HCEC 1CT (cell line): ENCODE measurements at regions not wholly inside any gene's neighbourhood (a gene's known extent, or its start where the extent isn't known, plus 50 kb on each side); places are given as distances from the start of the nearest gene placed in this dataset.
"Not testable (repeated sequence)": the region's sequence is repeated elsewhere in the genome, so short reads cannot be mapped to it uniquely, and the experiment has no call there.

Experiments used
- DNase-seq: peaks from one replicate; pipeline ENCODE4 v3.0.0-alpha.2; 2017

DNA sequence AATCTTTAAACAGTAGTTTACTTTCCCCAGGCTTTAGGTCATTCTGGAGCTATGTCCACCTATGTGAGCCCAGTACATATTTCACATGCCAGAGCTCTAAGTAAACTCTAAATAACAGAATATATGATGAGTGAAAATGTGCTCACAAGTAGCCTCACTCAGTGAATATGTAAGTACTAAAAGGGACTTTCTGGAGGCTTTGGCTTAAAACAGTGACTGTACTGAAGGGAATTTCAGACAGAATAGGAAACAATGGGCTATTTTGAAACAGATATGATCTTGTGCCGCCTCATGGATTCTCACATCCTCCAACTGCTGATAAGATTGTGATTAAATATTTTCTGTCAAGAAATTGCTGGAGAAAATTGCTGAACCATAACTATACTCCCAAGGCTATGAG, 747.9 kb downstream of the SOCS6 start:
- DNase-seq: no peak

DNA sequence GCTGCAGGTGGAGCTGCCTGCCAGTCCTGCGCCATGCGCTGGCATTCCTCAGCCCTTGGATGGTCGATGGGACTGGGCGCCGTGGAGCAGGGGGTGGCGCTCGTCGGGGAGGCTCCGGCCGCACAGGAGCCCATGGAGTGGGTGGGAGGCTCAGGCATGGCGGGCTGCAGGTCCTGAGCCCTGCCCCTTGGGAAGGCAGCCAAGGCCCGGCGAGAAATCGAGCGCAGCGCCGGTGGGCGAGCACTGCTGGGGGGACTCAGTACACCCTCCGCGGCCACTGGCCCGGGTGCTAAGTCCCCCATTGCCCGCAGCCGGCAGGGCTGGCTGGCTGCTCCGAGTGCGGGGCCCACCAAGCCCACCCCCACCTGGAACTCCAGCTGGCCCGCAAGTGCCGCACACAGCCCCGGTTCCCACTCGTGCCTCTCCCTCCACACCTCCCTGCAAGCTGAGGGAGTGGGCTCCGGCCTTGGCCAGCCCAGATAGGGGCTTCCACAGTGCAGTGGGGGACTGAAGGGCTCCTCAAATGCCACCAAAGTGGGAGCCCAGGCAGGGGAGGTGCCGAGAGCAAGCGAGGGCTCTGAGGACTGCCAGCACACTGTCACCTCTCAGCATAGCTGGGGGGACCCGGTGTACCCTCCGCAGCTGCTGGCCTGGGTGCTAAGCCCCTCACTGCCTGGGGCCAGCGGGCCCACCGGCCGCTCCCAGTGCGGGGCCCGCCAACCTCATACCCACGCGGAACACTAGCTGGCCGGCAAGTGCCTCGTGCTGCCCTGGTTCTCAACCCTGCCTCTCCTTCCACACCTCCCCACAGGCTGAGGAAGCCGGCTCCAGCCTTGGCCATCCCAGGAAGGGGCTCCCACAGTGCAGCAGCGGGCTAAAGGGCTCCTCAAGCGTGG, 742.7 kb downstream of the SOCS6 start:
- DNase-seq: not testable (repeated sequence)

DNA sequence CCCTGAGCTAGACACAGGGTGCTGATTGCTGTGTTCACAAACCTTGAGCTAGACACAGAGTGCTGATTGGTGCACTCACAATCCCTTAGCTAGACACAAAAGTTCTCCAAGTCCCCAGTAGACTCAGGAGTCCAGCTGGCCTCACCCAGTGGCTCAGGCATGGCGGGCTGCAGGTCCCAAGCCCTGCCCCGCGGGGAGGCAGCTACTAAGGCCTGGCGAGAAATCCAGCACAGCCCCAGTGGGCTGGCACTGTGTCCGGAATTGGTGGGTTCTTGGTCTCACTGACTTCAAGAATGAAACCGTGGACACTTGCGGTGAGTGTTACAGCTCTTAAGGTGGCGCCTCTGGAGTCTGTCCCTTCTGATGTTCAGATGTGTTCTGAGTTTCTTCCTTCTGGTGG, 741.2 kb downstream of the SOCS6 start:
- DNase-seq: not testable (repeated sequence)

DNA sequence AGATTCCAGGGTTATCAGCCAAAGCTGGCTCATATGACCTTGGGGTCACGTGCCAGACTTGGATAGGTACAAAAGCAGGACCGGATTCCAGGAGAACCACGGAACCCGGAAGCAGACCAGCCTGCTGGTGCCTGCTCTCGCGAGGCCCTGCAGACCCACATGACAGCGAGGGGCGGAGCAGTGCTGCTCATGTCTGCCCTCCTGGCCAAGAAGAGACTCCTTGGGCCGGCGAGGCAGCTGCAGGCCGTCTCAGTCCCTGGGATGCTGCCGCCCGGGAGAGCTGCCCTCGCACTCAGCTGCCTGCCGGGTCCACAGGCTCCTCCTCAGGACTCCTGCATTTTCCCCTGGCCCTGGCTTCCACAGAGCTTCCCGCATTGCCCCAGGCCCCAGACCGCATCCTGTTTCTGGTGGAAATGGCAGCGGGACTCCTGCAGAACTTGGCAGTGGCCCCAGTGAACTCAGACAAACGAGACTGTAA, 739.5 kb downstream of the SOCS6 start:
- DNase-seq: no peak

DNA sequence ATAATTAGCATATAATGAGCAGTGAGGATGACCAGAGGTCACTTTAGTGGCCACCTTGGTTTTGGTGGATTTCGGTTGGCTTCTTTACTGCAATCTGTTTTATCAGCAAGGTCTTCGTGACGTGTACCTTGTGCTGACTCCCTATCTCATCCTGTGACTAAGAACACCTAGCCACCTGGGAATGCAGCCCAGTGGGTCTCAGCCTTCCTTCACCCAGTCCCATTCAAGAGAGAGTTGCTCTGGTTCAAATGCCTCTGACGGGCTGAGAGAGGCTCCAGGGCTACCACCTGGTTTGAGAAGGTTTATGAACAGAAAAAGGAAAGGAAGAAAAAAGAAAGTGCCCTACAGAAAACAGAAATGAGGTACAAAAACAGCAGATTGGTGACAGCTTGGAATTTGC, 738.7 kb downstream of the SOCS6 start:
- DNase-seq: no peak

DNA sequence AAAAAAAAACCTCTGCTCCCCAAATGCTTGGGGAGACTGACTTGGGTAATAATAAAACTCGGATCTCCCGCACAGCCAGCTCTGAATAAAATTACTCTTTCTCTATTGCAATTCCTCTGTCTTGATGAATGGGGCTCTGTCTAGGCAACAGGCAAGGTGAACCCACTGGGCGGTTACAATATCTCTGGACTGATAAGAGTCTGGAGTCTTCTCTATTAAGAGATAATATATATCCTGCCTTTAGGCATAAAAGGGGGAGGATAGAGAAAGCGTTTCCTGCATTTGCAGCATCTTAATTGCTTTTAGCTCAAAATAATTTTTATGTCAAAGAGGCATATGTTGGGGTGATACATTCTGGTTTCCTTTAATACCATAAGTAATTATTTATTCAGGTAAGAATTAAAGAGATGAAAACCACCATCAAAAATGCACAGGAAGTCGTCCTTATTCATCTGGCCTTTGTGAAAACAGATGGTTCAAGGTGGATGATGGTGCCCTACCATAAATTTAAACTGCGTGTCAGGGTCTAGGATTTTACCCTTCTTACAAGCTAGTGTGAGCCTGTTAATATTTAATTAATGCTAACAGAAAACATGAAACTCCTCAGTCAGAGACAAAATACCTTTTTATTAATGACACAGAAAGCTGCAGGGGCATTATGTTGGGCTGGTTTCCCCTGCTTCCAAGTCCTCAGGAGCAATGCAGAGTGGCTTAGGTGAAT, 736.8 kb downstream of the SOCS6 start:
- DNase-seq: no peak

DNA sequence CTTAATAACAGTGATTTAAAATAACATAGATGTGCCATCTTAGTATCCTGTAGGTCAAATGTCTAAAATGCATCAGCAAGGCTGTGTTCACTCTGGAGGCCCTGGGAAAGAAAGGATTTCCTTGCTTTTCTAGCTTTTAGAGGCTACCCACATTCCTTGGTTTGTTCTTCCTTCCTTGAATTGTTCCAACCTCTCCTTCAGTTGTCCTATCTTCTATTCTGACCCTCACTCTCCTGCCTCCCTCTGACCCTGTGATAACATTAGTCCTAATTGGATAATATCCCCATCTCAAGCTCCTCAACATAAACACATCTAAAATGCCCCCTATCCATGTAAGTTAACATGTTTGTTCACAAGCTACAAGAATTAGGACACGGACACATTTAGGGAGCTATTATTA, 733.5 kb downstream of the SOCS6 start:
- no peak for DNase-seq

DNA sequence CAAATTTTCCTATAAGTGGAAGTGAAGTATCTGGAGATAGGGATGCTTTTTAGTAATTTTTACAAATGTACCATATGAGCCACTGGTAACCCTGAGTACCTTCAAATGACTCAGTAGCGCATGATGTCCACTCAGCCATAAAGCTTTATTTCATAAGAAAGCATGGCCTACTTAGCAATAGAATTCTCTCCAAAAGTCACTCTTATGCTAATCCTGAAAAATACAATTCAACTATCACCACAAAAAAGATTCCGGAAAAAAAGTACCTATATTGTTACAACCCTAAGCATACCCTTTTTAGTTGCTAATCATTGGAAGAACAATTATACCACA, 732.2 kb downstream of the SOCS6 start:
- DNase-seq: no peak

DNA sequence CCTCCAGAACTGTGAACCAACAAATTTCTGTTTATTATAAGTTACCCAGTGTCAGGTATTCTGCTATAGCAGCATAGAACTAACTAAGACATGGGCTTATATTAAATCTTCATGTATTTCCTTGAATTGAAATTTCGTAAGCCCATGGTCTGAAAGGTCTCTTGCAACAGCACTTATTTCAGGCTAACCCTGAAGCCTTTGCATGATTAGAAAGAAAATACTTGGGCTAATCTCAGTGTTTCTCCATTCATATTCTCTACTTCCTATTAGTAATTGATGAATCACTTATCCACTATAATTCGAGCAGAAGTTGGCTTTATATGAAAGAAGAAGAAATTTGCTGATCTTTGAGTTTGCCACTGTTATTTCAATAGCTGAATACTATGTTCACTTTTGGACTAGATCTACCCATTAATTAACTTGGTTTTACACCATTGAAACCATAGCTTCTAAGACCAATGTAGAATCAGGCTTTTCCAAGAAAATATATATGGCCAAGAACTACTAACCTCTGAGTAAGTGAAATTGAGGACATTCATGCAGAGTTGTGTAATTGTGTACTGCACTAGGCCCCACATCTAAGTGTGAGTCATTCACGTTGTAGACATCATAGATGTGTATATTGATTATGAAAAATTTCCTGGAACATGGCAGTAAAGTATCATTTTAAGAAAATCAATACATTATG, 731.6 kb downstream of the SOCS6 start:
- no peak for DNase-seq

DNA sequence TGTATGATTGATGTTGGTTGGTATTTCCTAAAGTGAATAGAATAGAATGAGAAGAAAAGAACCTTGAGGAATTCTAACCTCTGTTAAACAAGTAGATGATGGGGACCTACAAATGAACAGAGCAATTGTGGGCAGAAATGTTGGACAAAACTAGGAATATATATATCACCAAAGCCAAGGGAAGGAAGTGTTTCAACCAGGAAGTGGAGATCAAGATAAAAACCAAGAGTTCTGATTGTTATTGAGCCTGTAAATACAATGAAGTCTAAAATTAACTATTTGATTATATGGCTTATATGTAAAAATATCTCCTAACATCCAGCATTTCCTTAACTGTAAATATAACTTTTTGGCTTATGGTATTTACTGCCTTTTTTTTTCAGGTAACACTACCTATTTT, 730.0 kb downstream of the SOCS6 start:
- no peak for DNase-seq

DNA sequence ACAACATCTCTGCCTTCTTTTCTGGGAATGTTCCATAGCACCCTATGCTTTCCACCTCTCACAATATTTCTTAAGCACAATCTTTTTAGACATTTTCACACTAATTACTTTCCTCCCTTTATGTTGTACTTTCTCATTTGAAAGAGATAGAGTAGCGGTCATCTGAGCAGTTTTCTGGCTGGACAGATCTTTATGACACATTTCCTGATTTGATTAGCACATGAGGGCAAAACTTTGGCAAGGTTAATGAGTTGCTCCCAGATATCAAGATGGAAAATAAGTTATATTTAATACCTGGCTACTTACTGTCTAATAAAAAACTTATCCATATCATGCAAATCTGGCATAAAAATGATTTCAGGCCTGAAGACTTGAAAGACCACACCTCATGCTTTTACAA, 723.9 kb downstream of the SOCS6 start:
- no peak for DNase-seq

DNA sequence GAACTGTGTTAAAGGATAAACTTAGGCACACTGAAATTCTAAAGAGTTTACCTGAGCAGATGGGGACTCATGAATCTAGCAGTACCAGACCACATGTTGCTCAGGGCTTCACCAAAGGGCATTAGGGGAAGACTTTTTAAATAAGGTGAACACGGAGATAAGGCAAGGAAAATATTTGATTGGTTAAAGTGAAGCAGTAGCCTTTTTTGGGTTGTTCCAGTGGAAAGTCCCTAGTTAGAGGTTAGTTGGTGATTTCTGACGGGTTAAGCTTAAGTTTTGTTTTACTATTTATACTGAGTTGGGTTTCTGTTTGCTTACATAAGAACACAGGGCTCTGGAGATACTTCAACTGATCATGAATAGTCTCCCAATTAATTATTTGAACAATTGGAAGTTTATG, 722.5 kb downstream of the SOCS6 start:
- DNase-seq: no peak

DNA sequence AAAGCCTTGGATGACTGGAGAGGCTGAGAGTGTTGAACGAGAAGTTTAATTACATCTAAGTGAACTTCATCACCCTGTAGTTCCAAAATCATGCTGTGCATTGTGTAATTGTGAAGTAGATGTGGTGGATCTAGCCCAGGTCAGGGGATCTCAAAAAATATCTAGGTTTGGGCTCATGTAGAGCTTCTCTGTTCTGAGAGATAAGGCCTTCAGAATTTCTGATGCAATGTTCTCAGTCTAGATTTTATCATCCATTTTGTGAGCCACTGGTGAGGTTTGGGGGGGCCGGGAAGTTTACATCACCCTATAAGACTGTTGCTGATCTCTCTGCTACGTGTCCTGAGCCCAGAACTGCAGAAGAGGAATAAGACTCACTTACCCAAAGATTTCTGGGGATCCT, 719.4 kb downstream of the SOCS6 start:
- no peak for DNase-seq

DNA sequence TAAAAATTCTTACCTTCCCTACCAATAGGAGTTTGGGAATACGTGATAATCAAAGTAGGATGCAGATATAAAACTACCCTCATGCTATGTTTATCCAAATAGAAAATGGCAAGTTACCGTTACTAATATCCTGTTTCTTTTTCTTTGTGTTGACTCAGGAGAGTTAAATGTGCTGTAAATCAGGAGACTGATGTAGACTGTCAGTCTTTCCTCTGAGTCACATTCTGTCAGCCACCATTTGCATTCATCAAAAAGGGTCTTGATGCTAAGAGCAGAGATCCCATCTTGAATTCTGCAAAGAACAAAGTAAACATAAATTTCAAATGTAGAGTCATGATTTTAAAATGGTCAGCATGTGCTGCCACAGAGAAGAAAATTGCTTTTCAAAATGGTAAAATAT, 712.8 kb downstream of the SOCS6 start:
- DNase-seq: no peak

DNA sequence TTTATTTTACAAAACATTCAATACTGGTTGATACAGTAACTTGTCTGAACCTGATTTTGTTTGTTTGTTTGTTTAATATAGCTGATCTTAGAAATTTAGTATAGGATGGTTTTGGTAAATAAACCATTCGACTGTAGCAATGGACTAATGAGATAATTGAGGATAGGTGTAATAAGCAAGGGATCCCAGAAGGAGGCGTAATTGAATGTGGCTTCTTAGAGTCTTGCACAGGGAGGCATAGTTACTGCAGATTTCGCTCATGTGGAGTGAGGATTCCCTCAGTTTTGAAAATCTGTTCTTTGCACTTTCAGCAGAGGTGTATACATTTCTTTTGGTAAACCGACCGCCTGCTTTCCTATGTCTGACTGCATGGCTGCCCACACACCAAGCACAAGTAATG, 709.6 kb downstream of the SOCS6 start:
- DNase-seq: no peak

DNA sequence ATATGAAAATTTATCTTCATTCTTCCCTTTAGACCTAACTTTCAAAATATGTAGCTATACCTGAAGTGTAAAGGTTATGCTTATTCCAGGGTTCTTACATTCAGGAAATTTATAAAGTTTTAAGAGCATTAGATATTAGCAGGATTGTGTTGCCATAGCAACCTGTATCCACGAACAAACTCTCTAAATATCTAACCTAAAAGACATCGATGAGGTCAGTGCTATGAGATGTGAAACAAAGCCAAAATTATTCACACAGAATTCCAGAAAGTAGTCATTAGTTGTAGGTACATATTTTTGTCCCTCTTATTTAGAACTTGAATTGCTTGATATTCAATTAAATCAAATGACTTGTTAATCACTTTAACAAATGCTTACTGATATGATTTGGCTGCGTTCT, 705.3 kb downstream of the SOCS6 start:
- DNase-seq: no peak

DNA sequence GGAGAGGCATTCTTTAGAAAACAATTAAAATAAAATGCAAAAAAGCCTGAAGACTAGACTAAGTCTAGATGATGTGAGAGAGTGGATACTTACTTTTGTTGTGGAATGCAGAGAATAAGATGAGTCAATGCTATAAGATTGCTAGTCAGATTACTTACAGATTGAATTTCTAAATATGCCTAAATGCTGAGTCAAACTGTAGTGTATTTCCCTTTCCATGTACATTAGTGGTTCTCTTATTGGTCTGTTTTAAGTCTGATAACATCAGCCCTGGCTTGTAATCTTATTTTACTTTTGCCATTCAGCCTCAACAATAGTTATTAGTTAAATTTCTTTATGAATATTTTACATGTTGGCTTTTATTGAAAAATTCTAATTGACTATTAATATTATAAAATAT, 702.7 kb downstream of the SOCS6 start:
- no peak for DNase-seq

DNA sequence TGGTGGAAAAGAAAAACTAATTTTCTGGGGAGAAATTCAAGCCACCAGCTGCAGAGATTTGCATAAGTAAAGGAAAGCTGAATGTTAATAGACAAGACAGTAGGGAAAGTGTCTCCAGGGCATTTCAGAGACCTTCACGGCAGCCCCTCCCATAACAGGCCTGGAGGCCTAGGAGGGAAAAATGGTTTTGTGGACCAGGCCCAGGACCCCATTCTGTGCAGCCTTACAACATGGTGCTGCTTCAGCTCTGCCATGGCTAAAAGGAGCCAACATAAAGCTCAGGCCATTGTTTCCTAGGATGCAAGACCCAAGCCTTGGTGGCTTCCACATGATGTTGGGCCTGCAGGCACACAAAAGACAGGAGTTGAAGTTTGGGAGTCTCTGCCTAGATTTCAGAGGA, 697.1 kb downstream of the SOCS6 start:
- no peak for DNase-seq

DNA sequence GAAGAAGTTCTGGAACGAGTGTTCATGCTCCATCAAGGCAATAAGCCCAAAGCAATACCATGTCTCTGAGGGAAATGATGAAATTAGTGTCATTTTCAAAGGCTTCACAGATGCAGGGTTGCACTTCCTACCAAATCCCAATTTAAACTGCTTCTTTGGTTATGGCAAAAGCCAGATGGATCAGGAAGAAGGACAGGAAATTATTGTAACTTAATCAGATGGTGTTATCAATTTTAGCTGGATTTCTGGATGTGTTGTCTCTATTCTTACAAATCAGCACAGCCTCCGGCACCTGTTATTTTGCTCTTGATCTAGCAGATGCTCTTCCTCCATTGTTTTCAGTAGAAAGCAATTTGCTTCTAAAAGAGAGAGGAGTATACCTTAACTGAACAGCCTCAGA, 693.4 kb downstream of the SOCS6 start:
- DNase-seq: no peak

DNA sequence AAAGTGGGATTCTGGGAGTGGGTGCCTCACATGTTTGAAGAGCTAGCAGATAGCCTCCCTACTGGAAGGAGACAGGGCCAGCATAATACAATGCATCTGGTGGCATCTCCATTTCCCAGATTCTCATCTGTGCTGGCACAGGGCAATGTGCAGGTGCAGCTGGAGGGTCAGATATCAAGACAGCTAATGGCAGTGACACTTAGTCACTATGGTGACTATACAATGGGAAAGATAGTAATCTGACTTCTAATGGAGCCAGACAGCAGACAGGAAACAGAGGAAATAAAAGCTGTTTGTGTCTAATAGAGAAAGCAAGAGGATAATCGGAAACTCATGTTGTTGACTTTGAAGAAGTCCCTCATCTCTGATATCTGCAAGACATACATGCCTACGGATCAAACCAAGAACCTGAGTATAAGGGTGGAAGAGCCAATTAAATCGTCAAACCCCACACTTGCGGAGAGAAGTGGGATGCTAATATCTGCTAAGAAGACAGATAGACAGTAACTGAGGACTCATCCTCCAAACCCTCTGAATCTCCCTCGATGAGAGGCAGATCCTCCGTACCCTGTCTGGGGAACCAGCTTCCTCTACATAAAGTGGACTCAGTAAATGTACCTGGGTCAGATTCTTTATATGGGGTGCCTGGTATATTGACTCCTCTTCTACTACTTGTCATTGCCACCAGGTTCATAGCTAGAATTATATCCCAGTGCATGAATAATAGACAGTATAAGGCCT, 692.7 kb downstream of the SOCS6 start:
- no peak for DNase-seq

DNA sequence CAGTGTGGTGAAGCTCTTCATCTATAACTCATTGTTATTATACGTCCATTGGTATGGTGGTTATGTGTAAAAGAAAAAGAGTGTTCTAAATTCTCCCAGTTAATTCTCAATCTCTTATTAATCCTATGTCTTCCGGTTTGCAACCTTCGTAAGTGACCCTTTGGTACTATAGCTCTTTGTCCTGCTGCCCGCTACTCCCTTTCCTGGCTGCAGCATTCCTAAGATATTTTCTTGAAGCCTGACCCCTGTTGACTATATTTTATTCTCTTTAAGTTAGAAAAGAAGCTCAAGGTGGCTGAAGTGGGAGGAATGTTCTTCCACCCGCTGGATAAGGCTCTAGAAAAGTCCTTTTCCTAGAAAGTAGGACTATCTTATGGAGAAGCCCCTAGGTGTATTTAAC, 684.8 kb downstream of the SOCS6 start:
- DNase-seq: no peak

DNA sequence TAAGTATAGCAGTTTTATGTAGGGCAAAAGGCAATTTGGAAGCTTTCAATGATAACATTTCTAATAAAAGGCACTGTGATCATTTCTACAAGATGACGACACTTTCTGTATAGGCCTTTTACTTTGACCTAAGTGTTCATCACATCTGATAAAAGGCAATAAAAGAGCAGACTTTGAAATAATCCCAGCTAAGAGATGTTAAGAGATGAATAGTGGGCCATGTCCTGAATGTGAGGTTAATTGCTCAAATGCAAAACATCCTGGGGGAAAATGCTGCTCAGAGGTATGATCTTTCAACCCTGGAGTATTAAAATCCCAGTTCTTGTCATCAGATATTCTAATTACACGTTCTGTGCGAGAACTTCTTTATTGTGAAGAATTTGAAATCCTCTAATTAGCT, 677.6 kb downstream of the SOCS6 start:
- DNase-seq: no peak

DNA sequence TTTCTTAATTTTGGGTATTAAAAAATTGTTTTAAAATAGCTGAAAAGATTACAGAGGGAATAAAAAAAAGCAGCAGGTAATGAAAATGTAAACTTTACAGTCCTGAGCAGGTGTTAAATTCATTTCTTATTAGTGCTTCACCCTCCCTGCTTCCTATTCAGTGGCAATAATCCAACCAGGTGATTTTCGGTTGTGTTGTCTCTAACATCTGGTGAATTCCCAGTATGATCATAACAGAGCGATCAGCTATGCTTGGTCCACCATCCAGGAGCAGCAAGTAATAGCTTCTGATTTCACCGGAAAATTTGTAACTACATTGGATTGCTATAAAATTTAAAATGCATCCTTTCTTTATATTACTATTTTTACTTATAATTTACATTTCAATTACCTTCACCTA, 673.1 kb downstream of the SOCS6 start:
- no peak for DNase-seq
